ENCODE measurements at regions not wholly inside any gene's neighbourhood (a gene's known extent, or its start where the extent isn't known, plus 50 kb on each side); places are given as distances from the start of the nearest gene placed in this dataset.

GRCh38 chr10:24091256-24091655 lies 117.7 kb upstream of the KIAA1217 start:
- no peak for TF ChIP-seq EZH2 (IDR thresholded peaks at IDR 0.05; ENCODE audit: low read length, missing control alignments)
- TF ChIP-seq CTCF (conservative IDR thresholded peaks at IDR 0.05 in 1 of 2, IDR thresholded peaks at IDR 0.05 in 1 of 2; ENCODE audit: low read depth in 1 of 2, low read length in 2 of 2): no peak
